Central memory CD8-positive, alpha-beta T cell (primary cell): ENCODE measurements at regions not wholly inside any gene's neighbourhood (a gene's known extent, or its start where the extent isn't known, plus 50 kb on each side); places are given as distances from the start of the nearest gene placed in this dataset.

ENCODE experiments used
- ATAC-seq: fragments of 150-1000 bp; cut with Tn5 transposase; replicated peaks from 2 replicates; pipeline ENCODE4 v1.10.0; 2022; ENCODE audit warnings: mild to moderate bottlenecking, moderate FRiP score, moderate number of reproducible peaks; ENCODE audit not compliant: poor library complexity, severe bottlenecking; ENCODE audit errors: extremely low read depth
- DNase-seq, 2 donors: peaks; one replicate each; pipeline ENCODE4 v3.0.0; 2021; ENCODE audit warnings: low spot score in 2 of 2
- H3K27ac Mint-ChIP-seq: one replicate; pipeline ENCODE4 v1.8.0; 2022; ENCODE audit warnings: low read depth, mild to moderate bottlenecking, moderate library complexity, mixed read lengths
- H3K27me3 Mint-ChIP-seq: one replicate; pipeline ENCODE4 v1.8.0; 2022; ENCODE audit warnings: mixed read lengths
- H3K36me3 Mint-ChIP-seq: one replicate; pipeline ENCODE4 v1.8.0; 2022; ENCODE audit warnings: mild to moderate bottlenecking, moderate library complexity, mixed read lengths; ENCODE audit not compliant: insufficient read depth
- H3K4me1 Mint-ChIP-seq: one replicate; pipeline ENCODE4 v1.8.0; 2022; ENCODE audit warnings: mixed read lengths
- H3K4me3 Mint-ChIP-seq: one replicate; pipeline ENCODE4 v1.8.0; 2022; ENCODE audit warnings: mild to moderate bottlenecking, moderate library complexity, mixed read lengths
- H3K9me3 Mint-ChIP-seq: one replicate; pipeline ENCODE4 v1.8.0; 2022; ENCODE audit warnings: mixed read lengths

DNA sequence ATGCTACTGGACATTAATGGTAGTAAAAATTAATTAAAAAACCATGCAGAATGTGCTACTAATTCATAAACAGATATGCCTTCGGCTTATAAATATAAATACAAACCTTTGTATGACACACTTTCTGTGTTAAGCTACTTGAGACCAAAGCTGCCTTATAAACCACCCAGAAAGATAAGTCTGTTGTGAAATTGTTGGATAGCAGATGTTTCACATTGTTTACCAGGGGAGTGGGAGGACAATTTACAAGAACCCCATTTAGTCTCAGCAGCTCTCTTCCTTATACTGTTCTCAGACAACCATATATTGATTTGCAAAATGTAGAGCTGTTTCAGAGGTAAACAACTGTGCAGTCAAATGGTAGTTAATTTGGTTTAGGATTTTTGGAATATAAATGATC lies 524.4 kb downstream of the PRR16 start:
- Mint-ChIP-seq H3K27ac (no peak overlapping the region), H3K27me3 (no peaks in the 10 kb centered on the region), H3K9me3 (peaks cover 16% of the 10 kb centered on the region), H3K4me1 (no peaks in the 10 kb centered on the region), H3K4me3 (no peak overlapping the region), H3K36me3 (no peaks in the 10 kb centered on the region)
- ATAC-seq = no peak
- no peak for DNase-seq

DNA sequence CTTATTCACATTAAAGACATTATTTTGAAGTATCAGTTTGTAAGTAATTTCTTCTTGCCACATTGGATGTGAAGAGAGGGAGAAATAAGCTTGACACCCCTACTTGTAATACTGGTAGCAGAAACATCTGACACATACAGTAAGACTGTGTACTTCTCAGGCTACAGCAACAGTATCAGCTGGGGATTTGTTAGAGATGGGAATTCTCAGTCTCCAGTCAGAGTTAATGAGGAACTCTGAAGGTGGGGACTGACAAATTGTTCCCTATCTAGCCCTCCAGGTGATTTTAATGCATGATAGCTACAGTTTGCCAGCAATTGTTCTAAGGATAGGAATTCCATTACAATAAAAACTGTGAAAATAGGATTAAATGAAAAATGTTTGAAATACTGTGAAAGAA lies 524.8 kb downstream of the PRR16 start:
- no peaks in the 10 kb centered on the region for H3K27me3 Mint-ChIP-seq
- H3K9me3 Mint-ChIP-seq = peaks cover 16% of the 10 kb centered on the region
- no peak overlapping the region for H3K27ac Mint-ChIP-seq
- no peak for ATAC-seq
- H3K4me1 Mint-ChIP-seq = no peaks in the 10 kb centered on the region
- H3K36me3 Mint-ChIP-seq = no peaks in the 10 kb centered on the region
- DNase-seq = no peak
- no peak overlapping the region for H3K4me3 Mint-ChIP-seq

- peaks cover 21% of the 10 kb centered on the region for H3K9me3 Mint-ChIP-seq
- H3K4me3 Mint-ChIP-seq = no peak overlapping the region
- ATAC-seq (no peak), DNase-seq (no peak)
- H3K27me3 Mint-ChIP-seq = no peaks in the 10 kb centered on the region
- no peaks in the 10 kb centered on the region for H3K4me1 Mint-ChIP-seq
- no peak overlapping the region for H3K27ac Mint-ChIP-seq
- no peaks in the 10 kb centered on the region for H3K36me3 Mint-ChIP-seq
These were observed 527.5 kb downstream of the PRR16 start for GRCh38 chr5:120991569-120991968.

- Mint-ChIP-seq H3K9me3 (peaks cover 21% of the 10 kb centered on the region), H3K36me3 (no peaks in the 10 kb centered on the region), H3K4me3 (no peak overlapping the region), H3K4me1 (no peaks in the 10 kb centered on the region), H3K27ac (no peak overlapping the region), H3K27me3 (no peaks in the 10 kb centered on the region)
- DNase-seq (no peak), ATAC-seq (no peak)
These were observed 530.0 kb downstream of the PRR16 start for GRCh38 chr5:120994112-120994511.

GRCh38 chr5:120999550-120999949 lies 535.5 kb downstream of the PRR16 start:
- H3K4me1 Mint-ChIP-seq = no peaks in the 10 kb centered on the region
- ATAC-seq = no peak
- DNase-seq = no peak
- no peaks in the 10 kb centered on the region for H3K27me3 Mint-ChIP-seq
- H3K27ac Mint-ChIP-seq = no peak overlapping the region
- H3K9me3 Mint-ChIP-seq = peaks cover 13% of the 10 kb centered on the region
- H3K36me3 Mint-ChIP-seq = no peaks in the 10 kb centered on the region
- no peak overlapping the region for H3K4me3 Mint-ChIP-seq

- Mint-ChIP-seq H3K4me3 (no peak overlapping the region), H3K36me3 (no peaks in the 10 kb centered on the region), H3K27ac (no peak overlapping the region), H3K4me1 (no peaks in the 10 kb centered on the region), H3K27me3 (no peaks in the 10 kb centered on the region), H3K9me3 (peaks cover 5% of the 10 kb centered on the region)
- DNase-seq (no peak), ATAC-seq (no peak)
These were observed 542.1 kb downstream of the PRR16 start for GRCh38 chr5:121006217-121006616.

DNA sequence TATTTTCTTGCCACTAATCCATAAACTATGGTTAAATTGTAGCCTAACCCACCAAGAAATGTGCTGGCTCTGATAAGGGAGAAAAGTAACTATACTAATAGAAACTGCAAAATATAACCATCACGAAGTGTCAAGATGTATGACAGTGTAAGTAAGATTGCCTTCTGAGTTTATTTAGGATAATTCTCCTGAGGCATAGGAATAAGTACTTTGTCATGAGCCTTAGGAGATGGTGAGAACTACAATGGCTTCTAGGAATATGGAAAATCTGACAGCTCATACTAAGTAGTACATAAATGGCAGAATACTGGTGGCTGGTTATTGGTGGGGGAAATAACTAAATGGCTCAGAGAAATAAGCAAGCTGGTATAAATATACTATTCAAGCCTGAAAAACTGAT lies 543.9 kb downstream of the PRR16 start:
- Mint-ChIP-seq H3K27me3 (no peaks in the 10 kb centered on the region), H3K4me3 (no peak overlapping the region), H3K9me3 (peaks cover 5% of the 10 kb centered on the region), H3K4me1 (no peaks in the 10 kb centered on the region), H3K36me3 (no peaks in the 10 kb centered on the region), H3K27ac (no peak overlapping the region)
- DNase-seq (no peak), ATAC-seq (no peak)

DNA sequence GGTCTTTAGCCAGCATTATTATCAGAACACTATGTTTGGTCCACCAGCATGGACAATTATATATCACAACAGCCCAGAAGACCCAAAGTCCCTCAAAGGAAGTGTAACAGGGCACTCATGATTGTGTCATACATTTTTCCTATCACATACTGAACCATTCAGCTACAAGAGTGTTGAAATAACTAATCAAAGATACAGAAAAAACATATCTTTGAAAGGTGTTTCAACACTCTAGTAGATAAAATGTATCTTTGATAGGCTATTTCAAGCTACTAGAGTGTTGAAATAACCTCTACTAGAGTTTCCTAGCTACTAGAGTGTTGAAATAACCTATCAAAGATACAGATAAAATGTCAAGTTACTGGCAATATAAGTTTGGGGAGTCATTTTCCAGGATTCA lies 545.0 kb downstream of the PRR16 start:
- H3K36me3 Mint-ChIP-seq = no peaks in the 10 kb centered on the region
- ATAC-seq (no peak), DNase-seq (no peak)
- no peak overlapping the region for H3K27ac Mint-ChIP-seq
- H3K27me3 Mint-ChIP-seq = no peaks in the 10 kb centered on the region
- H3K4me3 Mint-ChIP-seq = no peak overlapping the region
- H3K4me1 Mint-ChIP-seq = no peaks in the 10 kb centered on the region
- peaks cover 5% of the 10 kb centered on the region for H3K9me3 Mint-ChIP-seq

DNA sequence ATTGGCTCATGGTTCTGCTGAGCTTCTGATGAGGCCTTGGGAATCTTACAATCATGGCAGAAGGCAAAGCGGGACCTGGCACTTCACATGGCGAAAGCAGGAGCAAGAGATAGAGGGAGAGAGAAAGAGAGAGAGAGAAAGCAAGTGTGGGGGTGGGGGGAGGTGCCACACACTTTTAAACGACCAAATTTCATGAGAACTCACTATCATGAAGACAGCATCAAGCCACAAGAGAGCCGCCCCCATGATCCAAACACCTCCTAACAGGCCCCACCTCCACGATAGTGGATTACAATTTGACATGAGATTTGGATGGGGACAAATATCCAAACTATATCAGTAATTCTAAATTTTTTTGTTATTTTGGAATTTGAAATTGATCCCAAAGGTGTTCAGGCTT lies 553.9 kb downstream of the PRR16 start:
- H3K9me3 Mint-ChIP-seq = peaks cover 24% of the 10 kb centered on the region
- H3K4me3 Mint-ChIP-seq = no peak overlapping the region
- H3K27ac Mint-ChIP-seq = no peak overlapping the region
- ATAC-seq (no peak), DNase-seq (no peak)
- H3K4me1 Mint-ChIP-seq = no peaks in the 10 kb centered on the region
- no peaks in the 10 kb centered on the region for H3K27me3 Mint-ChIP-seq
- no peaks in the 10 kb centered on the region for H3K36me3 Mint-ChIP-seq

GRCh38 chr5:121019106-121019505 lies 555.0 kb downstream of the PRR16 start:
- no peak for DNase-seq
- Mint-ChIP-seq H3K4me1 (no peaks in the 10 kb centered on the region), H3K27ac (no peak overlapping the region), H3K36me3 (no peaks in the 10 kb centered on the region), H3K4me3 (no peak overlapping the region), H3K9me3 (peaks cover 26% of the 10 kb centered on the region), H3K27me3 (no peaks in the 10 kb centered on the region)
- ATAC-seq = no peak

- Mint-ChIP-seq H3K4me1 (no peaks in the 10 kb centered on the region), H3K36me3 (no peaks in the 10 kb centered on the region), H3K27me3 (no peaks in the 10 kb centered on the region), H3K27ac (no peak overlapping the region), H3K9me3 (peaks cover 26% of the 10 kb centered on the region), H3K4me3 (no peak overlapping the region)
- no peak for ATAC-seq
- no peak for DNase-seq
These were observed 555.6 kb downstream of the PRR16 start for GRCh38 chr5:121019734-121020133.

GRCh38 chr5:121021681-121022080 lies 557.6 kb downstream of the PRR16 start:
- Mint-ChIP-seq H3K27ac (no peak overlapping the region), H3K36me3 (no peaks in the 10 kb centered on the region), H3K4me3 (no peak overlapping the region), H3K27me3 (no peaks in the 10 kb centered on the region), H3K4me1 (no peaks in the 10 kb centered on the region), H3K9me3 (peaks cover 26% of the 10 kb centered on the region)
- no peak for ATAC-seq
- DNase-seq = no peak

- no peaks in the 10 kb centered on the region for H3K27me3 Mint-ChIP-seq
- ATAC-seq = no peak
These were observed 560.6 kb downstream of the PRR16 start for GRCh38 chr5:121024416-121025311.

More at GRCh38 chr5:121024416-121025311, 560.6 kb downstream of the PRR16 start:
- peaks cover 14% of the 10 kb centered on the region for H3K9me3 Mint-ChIP-seq
- no peaks in the 10 kb centered on the region for H3K4me1 Mint-ChIP-seq
- H3K4me3 Mint-ChIP-seq = no peak overlapping the region
- no peak for DNase-seq
- no peaks in the 10 kb centered on the region for H3K36me3 Mint-ChIP-seq
- no peak overlapping the region for H3K27ac Mint-ChIP-seq
